ENCODE measurements at regions not wholly inside any gene's neighbourhood (a gene's known extent, or its start where the extent isn't known, plus 50 kb on each side); places are given as distances from the start of the nearest gene placed in this dataset.

- TF ChIP-seq CTCF (conservative IDR thresholded peaks at IDR 0.05; ENCODE audit: low read length): no peak
- no peak for TF ChIP-seq EZH2phosphoT487 (IDR thresholded peaks at IDR 0.05; ENCODE audit: borderline replicate concordance, low read depth, low read length)
These were observed 117.1 kb upstream of the SLITRK5 start for GRCh38 chr13:87554045-87554444.
